NCI-H1436 treated with DMSO at 0.1 percent for 48 hours (cell line): ENCODE measurements at regions not wholly inside any gene's neighbourhood (a gene's known extent, or its start where the extent isn't known, plus 50 kb on each side); places are given as distances from the start of the nearest gene placed in this dataset.

Experiments used
- DNase-seq: peaks from one replicate; lab custom pipeline; 2025; lab: John Stamatoyannopoulos, UW

GRCh38 chr20:24738981-24739633 lies 210.0 kb upstream of the CST7 start:
- no peak for DNase-seq

- no peak for DNase-seq
Measured at GRCh38 chr20:24739746-24740145, 209.3 kb upstream of the CST7 start.

- DNase-seq: no peak
Measured at GRCh38 chr20:24741493-24742072, 207.5 kb upstream of the CST7 start.

- DNase-seq: no peak
Measured at GRCh38 chr20:24742436-24742835, 206.6 kb upstream of the CST7 start.

GRCh38 chr20:24742989-24743388 lies 206.1 kb upstream of the CST7 start:
- no peak for DNase-seq

GRCh38 chr20:24743641-24744040 lies 205.4 kb upstream of the CST7 start:
- no peak for DNase-seq

GRCh38 chr20:24744747-24745146 lies 204.3 kb upstream of the CST7 start:
- no peak for DNase-seq

GRCh38 chr20:24745206-24745605 lies 203.9 kb upstream of the CST7 start:
- DNase-seq: no peak

GRCh38 chr20:24745617-24746350 lies 203.3 kb upstream of the CST7 start:
- no peak for DNase-seq

GRCh38 chr20:24746351-24746685 lies 202.8 kb upstream of the CST7 start:
- DNase-seq: no peak

- no peak for DNase-seq
Measured at GRCh38 chr20:24747010-24747712, 201.9 kb upstream of the CST7 start.

- no peak for DNase-seq
Measured at GRCh38 chr20:24747881-24748595, 201.0 kb upstream of the CST7 start.

GRCh38 chr20:24751551-24751950 lies 197.5 kb upstream of the CST7 start:
- DNase-seq: no peak

- DNase-seq: no peak
Measured at GRCh38 chr20:24752612-24753011, 196.5 kb upstream of the CST7 start.

- no peak for DNase-seq
Measured at GRCh38 chr20:24753130-24753529, 195.9 kb upstream of the CST7 start.

- no peak for DNase-seq
Measured at GRCh38 chr20:24754691-24755090, 194.4 kb upstream of the CST7 start.

- DNase-seq: no peak
Measured at GRCh38 chr20:24755411-24755922, 193.6 kb upstream of the CST7 start.

GRCh38 chr20:24756292-24757025 lies 192.6 kb upstream of the CST7 start:
- no peak for DNase-seq

GRCh38 chr20:24761220-24762065 lies 187.6 kb upstream of the CST7 start:
- no peak for DNase-seq

- no peak for DNase-seq
Measured at GRCh38 chr20:24762371-24762770, 186.7 kb upstream of the CST7 start.
